ENCODE measurements at regions not wholly inside any gene's neighbourhood (a gene's known extent, or its start where the extent isn't known, plus 50 kb on each side); places are given as distances from the start of the nearest gene placed in this dataset.

- no peak for TF ChIP-seq POLR2AphosphoS5 (IDR thresholded peaks at IDR 0.05)
- TF ChIP-seq EP300 (IDR thresholded peaks at IDR 0.05; ENCODE audit: low read depth): no peak
Measured at GRCh38 chr13:87153371-87153770, 517.8 kb upstream of the SLITRK5 start.

Measured in transverse colon (tissue), 3 donors.